22Rv1 (cell line): ENCODE measurements at regions not wholly inside any gene's neighbourhood (a gene's known extent, or its start where the extent isn't known, plus 50 kb on each side); places are given as distances from the start of the nearest gene placed in this dataset.

Experiments used
- CTCF ChIP-seq: fragments of 450-650 bp; IDR thresholded peaks from 2 replicates; pipeline ENCODE4 v1.5.1; 2017; ENCODE audit warnings: mild to moderate bottlenecking
- ZFX ChIP-seq: fragments of 450-650 bp; IDR thresholded peaks from 2 replicates; pipeline ENCODE4 v1.6.1; 2017; ENCODE audit warnings: antibody characterized with exemption, borderline replicate concordance

- TF ChIP-seq CTCF: no peak
- TF ChIP-seq ZFX: no peak
Observed at GRCh38 chr2:161008311-161008710, 151.9 kb upstream of the TANK start.
